Chondrocyte (in vitro differentiated cells): ENCODE measurements at regions not wholly inside any gene's neighbourhood (a gene's known extent, or its start where the extent isn't known, plus 50 kb on each side); places are given as distances from the start of the nearest gene placed in this dataset.
"Not testable (repeated sequence)": the region's sequence is repeated elsewhere in the genome, so short reads cannot be mapped to it uniquely, and the experiment has no call there.

Experiments used
- DNase-seq: peaks from one replicate; pipeline ENCODE4 v3.0.0; 2021; ENCODE audit warnings: mixed read lengths, low spot score
- H3K27ac Mint-ChIP-seq: one replicate; pipeline ENCODE4 v1.8.0; 2021; ENCODE audit warnings: mild to moderate bottlenecking, moderate library complexity, mixed read lengths; ENCODE audit not compliant: unreplicated experiment
- H3K27me3 Mint-ChIP-seq: 2 replicates; pipeline ENCODE4 v1.8.0; 2021; ENCODE audit warnings: low read depth, mixed read lengths
- H3K36me3 Mint-ChIP-seq: 2 replicates; pipeline ENCODE4 v1.8.0; 2021; ENCODE audit warnings: low read depth, mixed read lengths
- H3K4me1 Mint-ChIP-seq: 2 replicates; pipeline ENCODE4 v1.8.0; 2021; ENCODE audit warnings: low read depth, mild to moderate bottlenecking, mixed read lengths
- H3K4me3 Mint-ChIP-seq: one replicate; pipeline ENCODE4 v1.8.0; 2021; ENCODE audit warnings: mild to moderate bottlenecking, moderate library complexity, mixed read lengths; ENCODE audit not compliant: unreplicated experiment
- H3K9me3 Mint-ChIP-seq: 2 replicates; pipeline ENCODE4 v1.8.0; 2021; ENCODE audit warnings: low read depth, mixed read lengths
- TF ChIP-seq, protein P1 (sequence below): fragments of 200-600 bp; sonication (generic); IDR thresholded peaks from 2 replicates; pipeline ENCODE4 v1.5.0; 2021; ENCODE audit warnings: antibody characterized with exemption, mild to moderate bottlenecking, moderate library complexity

DNA sequence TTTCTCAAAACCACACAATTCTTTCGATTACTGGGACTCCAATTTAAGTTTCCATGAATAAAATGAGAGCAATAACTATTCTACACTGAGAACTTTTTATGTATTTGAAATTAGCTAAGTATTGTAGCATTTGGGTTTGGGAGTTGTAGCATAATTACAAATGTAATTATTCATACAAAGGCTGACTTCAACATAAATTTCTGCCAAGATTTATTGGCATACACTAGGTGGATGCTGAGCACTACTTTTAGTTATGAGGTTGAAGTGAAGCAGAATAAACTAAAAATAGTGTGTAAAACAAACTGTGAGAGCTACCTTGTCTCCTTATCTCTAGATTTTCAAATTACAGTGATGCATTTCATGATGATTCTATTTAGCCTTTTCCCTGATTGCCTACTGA, 516.1 kb downstream of the ZNF385D start:
- H3K27ac Mint-ChIP-seq, result no peak overlapping the region
- no peak for DNase-seq
- no peaks in the 10 kb centered on the region for H3K27me3 Mint-ChIP-seq
- H3K36me3 Mint-ChIP-seq, result no peaks in the 10 kb centered on the region
- peaks cover 9% of the 10 kb centered on the region for H3K9me3 Mint-ChIP-seq
- no peak overlapping the region for H3K4me3 Mint-ChIP-seq
- H3K4me1 Mint-ChIP-seq, result no peaks in the 10 kb centered on the region
- TF ChIP-seq, protein P1, sequence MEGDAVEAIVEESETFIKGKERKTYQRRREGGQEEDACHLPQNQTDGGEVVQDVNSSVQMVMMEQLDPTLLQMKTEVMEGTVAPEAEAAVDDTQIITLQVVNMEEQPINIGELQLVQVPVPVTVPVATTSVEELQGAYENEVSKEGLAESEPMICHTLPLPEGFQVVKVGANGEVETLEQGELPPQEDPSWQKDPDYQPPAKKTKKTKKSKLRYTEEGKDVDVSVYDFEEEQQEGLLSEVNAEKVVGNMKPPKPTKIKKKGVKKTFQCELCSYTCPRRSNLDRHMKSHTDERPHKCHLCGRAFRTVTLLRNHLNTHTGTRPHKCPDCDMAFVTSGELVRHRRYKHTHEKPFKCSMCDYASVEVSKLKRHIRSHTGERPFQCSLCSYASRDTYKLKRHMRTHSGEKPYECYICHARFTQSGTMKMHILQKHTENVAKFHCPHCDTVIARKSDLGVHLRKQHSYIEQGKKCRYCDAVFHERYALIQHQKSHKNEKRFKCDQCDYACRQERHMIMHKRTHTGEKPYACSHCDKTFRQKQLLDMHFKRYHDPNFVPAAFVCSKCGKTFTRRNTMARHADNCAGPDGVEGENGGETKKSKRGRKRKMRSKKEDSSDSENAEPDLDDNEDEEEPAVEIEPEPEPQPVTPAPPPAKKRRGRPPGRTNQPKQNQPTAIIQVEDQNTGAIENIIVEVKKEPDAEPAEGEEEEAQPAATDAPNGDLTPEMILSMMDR, result no peak

DNA sequence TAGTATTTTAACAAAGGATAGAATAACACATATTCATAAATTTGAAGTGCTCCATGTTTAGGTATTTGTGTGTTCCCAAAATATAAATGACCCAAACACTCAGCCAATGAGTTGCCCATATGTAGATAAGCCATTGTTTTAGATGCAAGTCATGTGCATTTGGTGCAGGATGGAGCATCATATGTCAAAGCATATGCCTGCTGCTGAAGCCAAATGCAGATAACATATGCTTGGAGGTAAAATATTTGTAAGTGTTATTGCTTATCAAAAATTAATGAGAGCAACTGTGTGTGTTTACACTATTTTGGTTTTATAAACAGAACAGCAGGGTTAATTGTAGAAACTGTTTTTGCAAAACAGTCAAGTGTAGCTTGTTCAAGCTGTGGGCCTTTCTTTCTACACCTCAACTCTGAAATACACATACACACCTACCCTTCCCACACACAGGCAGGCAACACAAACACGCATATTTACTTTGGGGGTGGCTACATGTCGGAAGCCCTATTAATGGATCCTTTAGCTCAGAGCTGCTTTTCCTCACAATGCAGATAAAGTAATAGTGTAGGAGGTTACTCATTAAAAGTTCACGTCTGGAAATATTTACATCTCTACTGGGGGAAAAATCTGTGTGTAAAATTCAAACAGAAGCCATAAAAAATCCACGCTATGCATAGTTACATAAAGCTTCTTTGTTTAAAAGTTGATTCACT, 521.4 kb downstream of the ZNF385D start:
- no peaks in the 10 kb centered on the region for H3K36me3 Mint-ChIP-seq
- no peak overlapping the region for H3K4me3 Mint-ChIP-seq
- TF ChIP-seq, protein P1, result no peak
- no peaks in the 10 kb centered on the region for H3K4me1 Mint-ChIP-seq
- no peaks in the 10 kb centered on the region for H3K27me3 Mint-ChIP-seq
- H3K9me3 Mint-ChIP-seq, result peaks cover 3% of the 10 kb centered on the region
- no peak overlapping the region for H3K27ac Mint-ChIP-seq
- no peak for DNase-seq

DNA sequence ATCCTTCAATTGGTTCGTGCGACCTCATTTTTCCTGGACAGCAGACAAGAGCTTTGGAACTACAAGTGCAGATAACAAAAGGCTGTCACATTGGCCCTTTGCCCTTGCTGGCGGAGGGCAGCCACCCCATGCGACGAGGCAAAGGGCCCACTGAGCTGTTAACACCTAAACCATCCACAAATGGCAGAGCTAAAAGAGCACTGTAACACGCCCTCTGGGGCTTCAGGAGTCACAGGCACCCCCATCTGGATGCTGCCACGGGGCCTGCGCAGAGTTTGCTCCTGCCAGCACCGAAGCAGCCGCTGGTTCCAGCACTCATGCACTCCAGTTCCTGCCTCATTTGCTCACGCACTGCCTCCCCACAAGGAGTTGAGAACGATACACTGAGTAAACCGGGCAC, 524.9 kb downstream of the ZNF385D start:
- no peaks in the 10 kb centered on the region for H3K27me3 Mint-ChIP-seq
- DNase-seq, result no peak
- TF ChIP-seq, protein P1, result no peak
- no peak overlapping the region for H3K27ac Mint-ChIP-seq
- H3K4me3 Mint-ChIP-seq, result no peak overlapping the region
- H3K36me3 Mint-ChIP-seq, result no peaks in the 10 kb centered on the region
- H3K4me1 Mint-ChIP-seq, result no peaks in the 10 kb centered on the region
- H3K9me3 Mint-ChIP-seq, result peaks cover 5% of the 10 kb centered on the region

DNA sequence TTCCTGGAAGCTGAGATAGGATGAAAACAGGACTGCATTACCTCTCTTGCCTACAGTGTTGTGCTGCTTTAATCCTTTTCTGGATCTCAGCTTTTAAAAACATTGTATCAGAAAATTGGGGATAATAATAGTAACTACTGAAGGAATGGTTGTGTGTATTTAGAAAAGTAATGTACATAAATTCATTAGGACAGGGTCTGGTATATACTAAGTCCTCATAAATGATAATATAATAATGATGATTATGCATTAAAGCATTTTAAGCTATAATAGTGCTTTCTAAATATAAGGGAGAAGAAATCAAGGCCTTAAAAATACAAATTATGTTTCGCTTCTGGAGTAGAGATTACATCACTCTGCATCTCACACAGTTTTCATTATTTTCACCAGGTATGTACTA, 530.1 kb downstream of the ZNF385D start:
- Mint-ChIP-seq H3K27me3 (no peaks in the 10 kb centered on the region), H3K4me1 (no peaks in the 10 kb centered on the region), H3K27ac (no peak overlapping the region), H3K9me3 (peaks cover 17% of the 10 kb centered on the region), H3K36me3 (peaks cover 2% of the 10 kb centered on the region), H3K4me3 (no peak overlapping the region)
- no peak for DNase-seq
- TF ChIP-seq, protein P1, result no peak

DNA sequence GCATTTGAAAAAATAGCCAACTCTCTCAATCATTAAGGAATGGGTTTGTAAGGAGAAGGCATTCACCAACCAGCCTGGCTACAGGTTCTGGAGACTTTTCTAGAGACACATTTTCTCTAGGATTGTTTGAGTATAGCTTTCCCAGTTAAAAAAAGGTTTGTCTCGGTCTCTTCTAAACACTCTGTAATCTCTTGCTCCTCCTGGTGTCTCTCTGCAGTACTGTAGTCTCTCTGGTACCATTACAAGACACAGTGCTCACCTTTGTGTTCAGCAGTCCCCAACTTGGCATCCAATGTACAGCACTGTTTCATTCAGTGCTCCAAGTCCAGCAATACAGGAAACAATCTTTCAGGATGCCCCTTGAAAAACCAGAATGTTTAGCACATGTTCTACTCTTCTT, 534.4 kb downstream of the ZNF385D start:
- H3K36me3 Mint-ChIP-seq, result peaks cover 2% of the 10 kb centered on the region
- DNase-seq, result no peak
- no peaks in the 10 kb centered on the region for H3K4me1 Mint-ChIP-seq
- no peak overlapping the region for H3K4me3 Mint-ChIP-seq
- no peaks in the 10 kb centered on the region for H3K27me3 Mint-ChIP-seq
- H3K27ac Mint-ChIP-seq, result no peak overlapping the region
- TF ChIP-seq, protein P1, result peak; percentile 56
- peaks cover 38% of the 10 kb centered on the region for H3K9me3 Mint-ChIP-seq

DNA sequence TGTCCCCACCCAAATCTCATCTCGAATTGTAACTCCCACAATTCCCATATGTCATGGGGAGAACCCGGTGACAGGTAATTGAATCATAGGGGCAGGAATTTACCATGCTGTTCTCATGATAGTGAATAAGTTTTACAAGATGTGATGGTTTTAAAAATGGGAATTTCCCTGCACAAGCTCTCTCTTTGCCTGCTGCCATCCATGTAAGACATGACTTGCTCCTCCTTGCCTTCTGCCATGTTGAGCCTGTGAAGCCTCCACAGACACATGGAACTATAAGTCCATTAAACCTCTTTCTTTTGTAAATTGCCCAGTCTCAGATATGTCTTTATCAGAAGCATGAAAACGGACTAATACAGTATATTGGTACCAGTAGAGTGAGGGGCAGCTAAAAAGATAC, 546.9 kb downstream of the ZNF385D start:
- not testable (repeated sequence) for H3K4me3 Mint-ChIP-seq, H3K4me1 Mint-ChIP-seq, H3K36me3 Mint-ChIP-seq, DNase-seq, H3K27me3 Mint-ChIP-seq, H3K27ac Mint-ChIP-seq
- H3K9me3 Mint-ChIP-seq, result peaks cover 41% of the 10 kb centered on the region
